Smooth muscle cell (in vitro differentiated cells): ENCODE measurements at regions not wholly inside any gene's neighbourhood (a gene's known extent, or its start where the extent isn't known, plus 50 kb on each side); places are given as distances from the start of the nearest gene placed in this dataset.

Experiments used
- DNase-seq: peaks from one replicate; lab custom pipeline; 2025; ENCODE audit not compliant: unreplicated experiment; lab: John Stamatoyannopoulos, UW
- H2AFZ ChIP-seq: fragments of 200-600 bp; sonication (generic); 2 replicates; pipeline ENCODE4 v1.6.0; 2016; ENCODE audit warnings: antibody characterized with exemption, low read depth, mild to moderate bottlenecking
- H3F3A ChIP-seq: fragments of 200-600 bp; sonication (generic); 2 replicates; pipeline ENCODE4 v1.6.0; 2017; ENCODE audit warnings: antibody characterized with exemption, low read depth
- H3K27ac ChIP-seq: fragments of 200-600 bp; sonication (generic); 2 replicates; pipeline ENCODE4 v1.5.1; 2016; ENCODE audit warnings: low read depth, mild to moderate bottlenecking
- H3K27me3 ChIP-seq: fragments of 200-600 bp; sonication (generic); 2 replicates; pipeline ENCODE4 v1.6.1; 2016; ENCODE audit warnings: low read depth, mild to moderate bottlenecking
- H3K36me3 ChIP-seq: fragments of 200-600 bp; sonication (generic); 2 replicates; pipeline ENCODE4 v1.5.1; 2016; ENCODE audit warnings: low read depth
- H3K4me1 ChIP-seq: fragments of 200-600 bp; sonication (generic); 2 replicates; pipeline ENCODE4 v1.5.1; 2016; ENCODE audit warnings: low read depth
- H3K4me2 ChIP-seq: fragments of 200-600 bp; sonication (generic); 2 replicates; pipeline ENCODE4 v1.6.0; 2016; ENCODE audit warnings: mild to moderate bottlenecking
- H3K4me3 ChIP-seq: fragments of 200-600 bp; sonication (generic); 2 replicates; pipeline ENCODE4 v1.5.1; 2016; ENCODE audit warnings: mild to moderate bottlenecking
- H3K79me2 ChIP-seq: fragments of 200-600 bp; sonication (generic); 2 replicates; pipeline ENCODE4 v1.6.0; 2016; ENCODE audit warnings: low read depth, mild to moderate bottlenecking
- H3K9ac ChIP-seq: fragments of 200-600 bp; sonication (generic); 2 replicates; pipeline ENCODE4 v1.6.0; 2016; ENCODE audit warnings: low read depth
- H3K9me3 ChIP-seq: fragments of 200-600 bp; sonication (generic); replicated peaks from 2 replicates; pipeline ENCODE4 v1.5.1; 2016; ENCODE audit warnings: low read depth
- H4K20me1 ChIP-seq: fragments of 200-600 bp; sonication (generic); 2 replicates; pipeline ENCODE4 v1.6.0; 2016; ENCODE audit warnings: low read depth
- CTCF ChIP-seq: fragments of 200-600 bp; sonication (generic); IDR thresholded peaks from 2 replicates; pipeline ENCODE4 v1.5.1; 2017; ENCODE audit warnings: borderline replicate concordance, mild to moderate bottlenecking, antibody characterized with exemption; ENCODE audit not compliant: insufficient read depth, poor library complexity, severe bottlenecking
- WGBS: methylation state at CpG from one replicate; pipeline ENCODE4 v1.1.7; 2016; ENCODE audit warnings: low lambda C conversion rate; 5-methylcytosine and 5-hydroxymethylcytosine counted together

- H3K27me3 ChIP-seq = no peaks in the 10 kb centered on the region
- no peaks in the 10 kb centered on the region for H3K9me3 ChIP-seq
- WGBS = 57% methylated on average over 5 of the region's 5 CpGs
- no peak overlapping the region for H3K4me2 ChIP-seq
- no peaks in the 10 kb centered on the region for H3K4me1 ChIP-seq
- H3K79me2 ChIP-seq = no peaks in the 10 kb centered on the region
- H3F3A ChIP-seq = no peaks in the 10 kb centered on the region
- no peaks in the 10 kb centered on the region for H3K36me3 ChIP-seq
- no peak overlapping the region for H3K4me3 ChIP-seq
- no peak overlapping the region for H2AFZ ChIP-seq
- no peak for DNase-seq
- H3K27ac ChIP-seq = no peak overlapping the region
- no peak for TF ChIP-seq CTCF
- no peak overlapping the region for H3K9ac ChIP-seq
- H4K20me1 ChIP-seq = no peaks in the 10 kb centered on the region
Observed at GRCh38 chrX:84747516-84747915, 245.3 kb upstream of the HDX start.

GRCh38 chrX:84748965-84749656, 246.9 kb upstream of the HDX start:
- H3K36me3 ChIP-seq = no peaks in the 10 kb centered on the region
- H2AFZ ChIP-seq = no peak overlapping the region
- H4K20me1 ChIP-seq = no peaks in the 10 kb centered on the region
- H3K4me1 ChIP-seq = no peaks in the 10 kb centered on the region
- no peaks in the 10 kb centered on the region for H3K27me3 ChIP-seq
- no peaks in the 10 kb centered on the region for H3F3A ChIP-seq
- no peak for TF ChIP-seq CTCF
- DNase-seq = no peak
- no peak overlapping the region for H3K4me2 ChIP-seq
- H3K27ac ChIP-seq = no peak overlapping the region
- no peaks in the 10 kb centered on the region for H3K9me3 ChIP-seq
- H3K4me3 ChIP-seq = no peak overlapping the region
- WGBS = 75% methylated on average over 6 of the region's 6 CpGs
- no peaks in the 10 kb centered on the region for H3K79me2 ChIP-seq
- no peak overlapping the region for H3K9ac ChIP-seq

DNA sequence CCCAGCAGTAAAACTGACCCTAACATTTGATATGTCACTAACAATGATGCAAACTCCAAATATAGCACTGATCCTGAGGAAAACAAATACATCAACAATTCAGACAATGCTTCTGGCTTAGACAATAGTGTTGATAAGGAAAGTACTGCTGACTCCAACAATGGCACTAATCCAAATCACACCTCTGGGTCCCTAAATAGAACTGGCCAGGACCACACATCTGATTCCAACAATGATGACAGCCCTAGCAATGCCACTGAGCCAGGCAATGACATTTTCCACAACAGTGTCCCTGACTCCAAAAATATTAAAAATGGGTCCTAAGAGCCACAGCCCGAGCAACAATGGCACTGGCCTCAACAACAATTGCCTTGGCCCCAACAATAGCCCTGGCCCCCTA, 243.1 kb upstream of the APOOL start:
- Histone ChIP-seq H3K27me3 (no peaks in the 10 kb centered on the region), H3K27ac (no peak overlapping the region), H3K36me3 (no peaks in the 10 kb centered on the region), H4K20me1 (no peaks in the 10 kb centered on the region), H3K79me2 (no peaks in the 10 kb centered on the region), H3F3A (no peaks in the 10 kb centered on the region), H2AFZ (no peak overlapping the region), H3K9ac (no peak overlapping the region), H3K4me1 (no peaks in the 10 kb centered on the region), H3K4me2 (no peak overlapping the region), H3K4me3 (no peak overlapping the region), H3K9me3 (no peaks in the 10 kb centered on the region)
- TF ChIP-seq CTCF = no peak
- DNase-seq = no peak
- WGBS = 75% methylated on average over 1 of the region's 1 CpG

GRCh38 chrX:84796321-84796720, 207.4 kb upstream of the APOOL start:
- Histone ChIP-seq H3K9me3 (peaks cover 7% of the 10 kb centered on the region), H3K36me3 (no peaks in the 10 kb centered on the region), H3K27ac (no peak overlapping the region), H3K4me2 (no peak overlapping the region), H3K79me2 (no peaks in the 10 kb centered on the region), H3K9ac (no peak overlapping the region), H3K4me1 (no peaks in the 10 kb centered on the region), H3F3A (no peaks in the 10 kb centered on the region), H2AFZ (no peak overlapping the region), H3K4me3 (no peak overlapping the region), H3K27me3 (no peaks in the 10 kb centered on the region), H4K20me1 (no peaks in the 10 kb centered on the region)
- 35% methylated on average over 1 of the region's 1 CpG for WGBS
- no peak for DNase-seq
- TF ChIP-seq CTCF = no peak
